Activated B cell treated with CpG ODN at 0.5 μM for 24 hours (primary cell): ENCODE measurements at regions not wholly inside any gene's neighbourhood (a gene's known extent, or its start where the extent isn't known, plus 50 kb on each side); places are given as distances from the start of the nearest gene placed in this dataset.
"Not testable (repeated sequence)": the region's sequence is repeated elsewhere in the genome, so short reads cannot be mapped to it uniquely, and the experiment has no call there.

Source experiments
- ATAC-seq: fragments of 200-7000 bp; cut with Tn5 transposase; one replicate; pipeline ENCODE4 v1.10.0; 2021; ENCODE audit warnings: low read depth, mild to moderate bottlenecking, moderate library complexity
- CTCF ChIA-PET: fragments of 350-600 bp; sonication (Branson Sonifier 250); formaldehyde crosslinking; loops from one replicate; lab custom pipeline; 2021; ENCODE audit warnings: antibody characterized with exemption; lab: Charles Lee
- POLR2A ChIA-PET: fragments of 350-600 bp; sonication (Branson Sonifier 250); formaldehyde crosslinking; loops from one replicate; lab custom pipeline; 2021; ENCODE audit warnings: antibody characterized with exemption; lab: Charles Lee
- DNase-seq: peaks from one replicate; pipeline ENCODE4 v3.0.0; 2022
- H3K27ac Mint-ChIP-seq: one replicate; pipeline ENCODE4 v1.8.0; 2020; ENCODE audit warnings: mixed read lengths
- H3K27me3 Mint-ChIP-seq: one replicate; pipeline ENCODE4 v1.8.0; 2021; ENCODE audit warnings: mixed read lengths
- H3K36me3 Mint-ChIP-seq: one replicate; pipeline ENCODE4 v1.8.0; 2021; ENCODE audit warnings: low read depth, mixed read lengths
- H3K4me1 Mint-ChIP-seq: one replicate; pipeline ENCODE4 v1.8.0; 2021; ENCODE audit warnings: mixed read lengths
- H3K4me3 Mint-ChIP-seq: one replicate; pipeline ENCODE4 v1.8.0; 2020; ENCODE audit warnings: mild to moderate bottlenecking, mixed read lengths
- H3K9me3 Mint-ChIP-seq: one replicate; pipeline ENCODE4 v1.8.0; 2020; ENCODE audit warnings: mixed read lengths
- intact Hi-C: fragments of 100-400 bp; cut with micrococcal nuclease; formaldehyde crosslinking; loops from one replicate; pipeline ENCODE4 v1.15.1; 2024
- TF ChIP-seq, protein P1 (sequence below): fragments of 200-600 bp; IDR thresholded peaks from one replicate; pipeline ENCODE4 v1.8.0; 2022; ENCODE audit warnings: antibody characterized with exemption, mild to moderate bottlenecking

GRCh38 chrX:85666471-85666870 is 287.0 kb upstream of the POF1B start:
- Mint-ChIP-seq H3K4me3 (no peak overlapping the region), H3K9me3 (peaks cover 2% of the 10 kb centered on the region), H3K36me3 (no peaks in the 10 kb centered on the region)

DNA sequence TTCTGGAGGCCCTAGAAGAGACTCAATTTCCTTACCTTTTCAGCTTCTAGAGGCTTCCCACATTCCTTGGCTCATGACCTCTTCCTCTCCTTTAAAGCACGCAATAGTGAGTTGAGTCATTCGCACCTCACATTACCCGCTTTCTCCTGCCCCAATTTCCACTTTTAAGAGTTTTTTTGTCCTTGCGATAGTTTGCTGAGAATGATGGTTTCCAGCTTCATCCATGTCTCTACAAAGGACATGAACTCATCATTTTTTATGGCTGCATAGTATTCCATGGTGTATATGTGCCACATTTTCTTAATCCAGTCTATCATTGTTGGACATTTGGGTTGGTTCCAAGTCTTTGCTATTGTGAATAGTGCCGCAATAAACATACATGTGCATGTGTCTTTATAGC is 284.5 kb upstream of the POF1B start:
- intact Hi-C loops: not testable (repeated sequence)

More at GRCh38 chrX:85666471-85666870, 287.0 kb upstream of the POF1B start:
- H3K27ac Mint-ChIP-seq: no peak overlapping the region
- DNase-seq (no peak), ATAC-seq (no peak)
- TF ChIP-seq, protein P1, sequence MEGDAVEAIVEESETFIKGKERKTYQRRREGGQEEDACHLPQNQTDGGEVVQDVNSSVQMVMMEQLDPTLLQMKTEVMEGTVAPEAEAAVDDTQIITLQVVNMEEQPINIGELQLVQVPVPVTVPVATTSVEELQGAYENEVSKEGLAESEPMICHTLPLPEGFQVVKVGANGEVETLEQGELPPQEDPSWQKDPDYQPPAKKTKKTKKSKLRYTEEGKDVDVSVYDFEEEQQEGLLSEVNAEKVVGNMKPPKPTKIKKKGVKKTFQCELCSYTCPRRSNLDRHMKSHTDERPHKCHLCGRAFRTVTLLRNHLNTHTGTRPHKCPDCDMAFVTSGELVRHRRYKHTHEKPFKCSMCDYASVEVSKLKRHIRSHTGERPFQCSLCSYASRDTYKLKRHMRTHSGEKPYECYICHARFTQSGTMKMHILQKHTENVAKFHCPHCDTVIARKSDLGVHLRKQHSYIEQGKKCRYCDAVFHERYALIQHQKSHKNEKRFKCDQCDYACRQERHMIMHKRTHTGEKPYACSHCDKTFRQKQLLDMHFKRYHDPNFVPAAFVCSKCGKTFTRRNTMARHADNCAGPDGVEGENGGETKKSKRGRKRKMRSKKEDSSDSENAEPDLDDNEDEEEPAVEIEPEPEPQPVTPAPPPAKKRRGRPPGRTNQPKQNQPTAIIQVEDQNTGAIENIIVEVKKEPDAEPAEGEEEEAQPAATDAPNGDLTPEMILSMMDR: no peak
- no peaks in the 10 kb centered on the region for H3K27me3 Mint-ChIP-seq
- intact Hi-C loops: no loop called here
- H3K4me1 Mint-ChIP-seq: no peaks in the 10 kb centered on the region
- ChIA-PET CTCF (no interaction called here), POLR2A (no interaction called here)

GRCh38 chrX:85630901-85631300 is 251.4 kb upstream of the POF1B start:
- Mint-ChIP-seq H3K9me3 (no peaks in the 10 kb centered on the region), H3K27ac (no peak overlapping the region), H3K27me3 (no peaks in the 10 kb centered on the region), H3K4me3 (no peak overlapping the region), H3K36me3 (no peaks in the 10 kb centered on the region), H3K4me1 (no peaks in the 10 kb centered on the region)
- DNase-seq: no peak
- ChIA-PET POLR2A (no interaction called here), CTCF (no interaction called here)
- no peak for ATAC-seq
- intact Hi-C loops: no loop called here
- TF ChIP-seq, protein P1: no peak

More for the DNA sequence above, 284.5 kb upstream of the POF1B start:
- CTCF ChIA-PET, H3K4me1 Mint-ChIP-seq, H3K9me3 Mint-ChIP-seq, DNase-seq, POLR2A ChIA-PET, H3K27me3 Mint-ChIP-seq, H3K36me3 Mint-ChIP-seq, H3K27ac Mint-ChIP-seq, ATAC-seq, H3K4me3 Mint-ChIP-seq: not testable (repeated sequence)

DNA sequence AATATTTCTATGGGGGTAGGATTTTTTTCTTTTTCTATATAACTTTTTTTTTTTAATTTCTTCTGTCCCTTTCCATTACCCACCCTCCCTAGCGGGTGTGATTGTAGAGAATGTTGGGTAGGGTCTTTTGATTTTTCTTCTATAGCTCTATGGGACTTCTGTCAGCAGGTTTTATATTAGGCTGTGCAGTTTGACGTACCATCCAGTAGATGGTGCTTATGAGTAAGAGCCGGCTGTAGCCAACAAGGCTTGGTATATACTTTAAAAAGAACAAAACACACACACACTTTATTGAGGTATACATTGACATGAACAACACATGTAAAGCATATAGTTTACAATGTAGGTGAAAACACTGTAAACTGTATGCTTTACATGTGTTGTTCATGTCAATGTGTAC is 247.9 kb upstream of the POF1B start:
- Mint-ChIP-seq H3K4me3 (no peak overlapping the region), H3K9me3 (no peaks in the 10 kb centered on the region), H3K36me3 (no peaks in the 10 kb centered on the region), H3K27ac (no peak overlapping the region), H3K4me1 (no peaks in the 10 kb centered on the region), H3K27me3 (no peaks in the 10 kb centered on the region)
- ChIA-PET POLR2A (no interaction called here), CTCF (no interaction called here)
- TF ChIP-seq, protein P1: no peak
- no peak for DNase-seq
- no peak for ATAC-seq
- intact Hi-C loops: loop anchor here (5.0 kb wide), 1 partner anchor 1320 kb away; no protein-coding TSS in a partner anchor

GRCh38 chrX:85622635-85623034 is 243.2 kb upstream of the POF1B start:
- Mint-ChIP-seq H3K9me3 (no peaks in the 10 kb centered on the region), H3K27ac (no peak overlapping the region), H3K27me3 (no peaks in the 10 kb centered on the region), H3K36me3 (no peaks in the 10 kb centered on the region), H3K4me3 (no peak overlapping the region), H3K4me1 (no peaks in the 10 kb centered on the region)
- CTCF ChIA-PET: interaction anchor here (1.2 kb wide), 1 partner anchor 12 kb away, joined by 3 read pairs; no protein-coding TSS in a partner anchor
- POLR2A ChIA-PET: no interaction called here
- intact Hi-C loops: no loop called here
- DNase-seq (no peak), ATAC-seq (no peak)
- TF ChIP-seq, protein P1: no peak

DNA sequence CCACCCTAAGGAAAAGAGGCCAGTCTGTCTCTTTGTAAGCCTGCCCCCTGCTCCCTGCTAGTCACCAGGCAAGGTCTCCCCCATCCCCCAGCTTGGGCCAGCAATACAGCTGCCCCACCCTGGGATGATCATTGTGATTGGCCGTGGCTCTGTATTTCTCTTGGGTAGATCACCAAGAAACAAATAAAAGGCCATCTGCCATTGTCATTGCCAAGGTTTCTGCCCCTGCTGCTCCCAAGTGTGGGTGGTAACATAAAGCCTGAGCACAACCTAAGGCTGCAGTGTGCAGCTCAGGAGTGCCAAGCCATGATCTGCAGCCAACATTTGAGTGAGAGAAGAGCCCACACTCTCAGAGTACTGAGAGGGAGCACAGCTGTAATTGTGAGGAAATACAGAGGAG is 241.0 kb upstream of the POF1B start:
- ATAC-seq: no peak
- intact Hi-C loops: no loop called here
- POLR2A ChIA-PET: no interaction called here

More for the DNA sequence above, 241.0 kb upstream of the POF1B start:
- H3K36me3 Mint-ChIP-seq: no peaks in the 10 kb centered on the region
- no peak for DNase-seq
- CTCF ChIA-PET: no interaction called here
- H3K27me3 Mint-ChIP-seq: no peaks in the 10 kb centered on the region
- no peaks in the 10 kb centered on the region for H3K9me3 Mint-ChIP-seq
- TF ChIP-seq, protein P1: no peak
- no peaks in the 10 kb centered on the region for H3K4me1 Mint-ChIP-seq
- H3K27ac Mint-ChIP-seq: no peak overlapping the region
- H3K4me3 Mint-ChIP-seq: no peak overlapping the region
